ENCODE measurements at regions not wholly inside any gene's neighbourhood (a gene's known extent, or its start where the extent isn't known, plus 50 kb on each side); places are given as distances from the start of the nearest gene placed in this dataset.

DNA sequence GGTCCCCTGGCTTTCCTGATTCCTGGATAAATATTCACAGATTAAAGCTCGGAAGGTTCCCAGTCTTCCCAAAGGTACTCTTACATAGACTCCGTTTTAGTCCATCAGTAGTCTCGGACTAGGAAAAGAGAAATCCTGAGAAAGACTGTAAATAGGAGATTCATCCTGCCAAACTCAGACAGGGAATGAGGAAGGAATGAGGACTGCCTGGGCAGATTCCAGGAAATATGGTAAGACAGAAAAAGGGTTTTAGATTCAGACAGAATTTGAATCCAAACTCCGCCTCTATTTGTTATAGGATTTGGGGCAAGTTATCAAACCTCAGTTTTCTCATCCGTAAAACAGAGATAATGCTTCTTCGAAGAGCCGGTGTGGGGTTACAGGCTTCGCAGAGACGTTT, 77.8 kb upstream of the VGLL4 start:
- H3K36me3 ChIP-seq (ENCODE audit: control insufficient read depth, insufficient read depth, low read length): no peaks in the 10 kb centered on the region
- no peaks in the 10 kb centered on the region for H3K4me1 ChIP-seq (ENCODE audit: control insufficient read depth, insufficient read depth, low read length, poor library complexity, severe bottlenecking)
- H3K27ac ChIP-seq (ENCODE audit: low read depth, low read length, severe bottlenecking): no peak overlapping the region
- H3K4me3 ChIP-seq (ENCODE audit: extremely low read depth, insufficient read depth, low read length, poor library complexity, severe bottlenecking): no peak overlapping the region
- H3K9me3 ChIP-seq (ENCODE audit: control insufficient read depth, low read length): no peaks in the 10 kb centered on the region
- 84 to 92% methylated on average over 7 to 9 of the region's 9 CpGs for WGBS, 2 experiments (ENCODE audit: insufficient coverage in 2 of 2)

DNA sequence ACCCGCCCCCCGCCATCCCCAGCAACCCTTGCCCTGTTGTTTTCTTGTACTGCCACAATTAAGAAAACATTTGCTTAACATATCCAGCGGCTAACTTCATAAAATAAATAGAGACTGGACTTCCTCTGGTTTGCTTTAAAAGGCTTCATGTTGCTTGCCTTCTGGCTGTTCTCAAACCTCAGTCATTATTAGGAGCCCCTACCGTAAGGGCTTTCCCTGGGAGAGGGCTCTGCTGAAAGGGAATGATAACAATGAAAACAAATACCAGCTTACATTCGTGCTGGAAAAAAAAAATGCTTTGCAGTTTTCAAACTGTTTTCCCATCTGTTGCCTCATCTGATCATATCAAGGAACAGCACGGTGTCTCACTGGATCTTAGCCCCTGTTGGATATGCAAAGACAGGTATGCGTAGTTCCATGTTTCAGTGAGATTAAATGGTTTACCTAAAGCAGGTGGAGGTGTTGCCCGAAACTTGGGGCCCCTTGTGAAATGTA, 77.2 kb upstream of the VGLL4 start:
- Histone ChIP-seq H3K27ac (ENCODE audit: low read depth, low read length, severe bottlenecking) (no peak overlapping the region), H3K36me3 (ENCODE audit: control insufficient read depth, insufficient read depth, low read length) (no peaks in the 10 kb centered on the region), H3K4me3 (ENCODE audit: extremely low read depth, insufficient read depth, low read length, poor library complexity, severe bottlenecking) (peak overlapping the region; percentile 73), H3K4me1 (ENCODE audit: control insufficient read depth, insufficient read depth, low read length, poor library complexity, severe bottlenecking) (no peaks in the 10 kb centered on the region), H3K9me3 (ENCODE audit: control insufficient read depth, low read length) (no peaks in the 10 kb centered on the region)
- WGBS, 2 experiments (ENCODE audit: insufficient coverage in 2 of 2): 47 to 71% methylated on average over 2 to 4 of the region's 8 CpGs

DNA sequence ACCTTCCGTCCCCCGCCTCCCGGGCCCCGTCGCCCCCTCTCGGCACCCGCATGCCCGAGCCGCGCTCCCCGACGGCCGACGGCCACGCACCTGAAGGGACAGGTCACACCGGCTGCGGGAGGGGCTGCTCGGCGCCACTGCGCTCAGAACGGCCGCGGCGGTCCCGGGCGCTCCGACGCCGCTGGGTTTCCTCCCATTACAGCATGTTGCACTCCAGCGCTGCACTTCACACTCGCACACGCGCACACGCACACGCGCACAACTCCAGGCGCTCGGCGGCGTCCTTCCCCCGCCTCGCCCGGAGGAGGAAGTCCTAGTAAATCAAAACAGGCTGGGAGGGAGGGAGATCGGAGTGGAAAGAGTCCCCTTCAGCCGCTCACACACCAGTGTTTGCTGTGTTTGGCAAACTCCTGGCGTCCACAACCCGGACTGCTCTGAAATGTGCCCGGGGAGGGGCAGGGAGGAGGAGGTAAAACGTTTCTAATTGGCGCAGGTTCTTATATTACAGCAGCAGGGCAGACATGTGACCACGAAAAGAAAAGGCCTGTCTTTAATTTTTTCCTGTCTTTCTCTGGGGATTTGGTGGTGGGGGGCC, 76.7 kb upstream of the VGLL4 start:
- Histone ChIP-seq H3K27ac (ENCODE audit: low read depth, low read length, severe bottlenecking) (no peak overlapping the region), H3K36me3 (ENCODE audit: control insufficient read depth, insufficient read depth, low read length) (no peaks in the 10 kb centered on the region), H3K4me1 (ENCODE audit: control insufficient read depth, insufficient read depth, low read length, poor library complexity, severe bottlenecking) (no peaks in the 10 kb centered on the region), H3K4me3 (ENCODE audit: extremely low read depth, insufficient read depth, low read length, poor library complexity, severe bottlenecking) (peak overlapping the region; percentile 73), H3K9me3 (ENCODE audit: control insufficient read depth, low read length) (no peaks in the 10 kb centered on the region)
- 1% methylated on average over 16 to 38 of the region's 51 CpGs for WGBS, 2 experiments (ENCODE audit: insufficient coverage in 2 of 2)

DNA sequence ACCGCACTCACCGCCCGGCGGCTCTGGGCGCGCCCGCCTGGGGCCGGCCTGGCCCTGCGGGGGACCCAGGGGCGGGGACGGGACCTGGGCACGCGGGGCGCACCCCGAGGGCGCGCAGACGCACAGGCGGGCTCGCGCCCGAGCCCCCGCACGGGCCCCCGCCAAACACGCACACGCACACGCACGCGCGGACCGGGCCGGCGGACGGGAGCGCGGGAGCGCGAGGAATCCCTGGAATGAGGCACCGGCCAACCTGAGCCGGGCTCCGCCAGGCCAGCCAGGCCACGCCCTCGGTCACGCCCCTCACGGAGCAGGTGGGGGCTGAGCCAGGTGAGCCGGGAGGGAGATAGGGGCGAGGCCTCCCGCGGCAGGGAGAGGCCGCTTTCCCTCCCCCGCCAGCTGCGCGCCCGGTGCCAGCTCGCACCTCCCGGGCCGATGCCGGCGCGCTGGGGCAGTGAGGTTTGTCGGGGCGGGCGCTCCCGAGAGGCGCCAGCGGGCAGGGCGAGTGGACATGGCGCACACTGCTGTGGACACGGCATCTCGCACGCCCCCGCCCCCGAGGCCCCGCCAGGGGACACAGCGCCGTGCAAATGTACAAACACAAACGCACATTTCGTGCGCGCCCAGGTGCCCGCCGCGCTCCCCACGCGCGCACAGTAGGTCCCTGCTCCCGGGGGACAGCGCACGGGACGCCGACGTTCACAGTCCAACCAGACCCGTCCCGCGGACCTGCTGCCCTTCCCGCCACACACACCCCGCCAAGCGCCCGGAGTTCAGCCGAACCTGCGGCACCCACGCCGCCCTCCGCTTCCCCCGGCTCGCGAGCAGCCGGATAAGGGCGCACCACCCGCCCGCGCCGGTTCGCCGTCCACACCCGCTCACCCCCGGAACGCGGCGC, 75.9 kb upstream of the VGLL4 start:
- 0 to 1% methylated on average over 59 to 100 of the region's 121 CpGs for WGBS, 2 experiments (ENCODE audit: insufficient coverage in 2 of 2)
- Histone ChIP-seq H3K4me3 (ENCODE audit: extremely low read depth, insufficient read depth, low read length, poor library complexity, severe bottlenecking) (peak overlapping the region; percentile 73), H3K36me3 (ENCODE audit: control insufficient read depth, insufficient read depth, low read length) (no peaks in the 10 kb centered on the region), H3K27ac (ENCODE audit: low read depth, low read length, severe bottlenecking) (no peak overlapping the region), H3K9me3 (ENCODE audit: control insufficient read depth, low read length) (no peaks in the 10 kb centered on the region), H3K4me1 (ENCODE audit: control insufficient read depth, insufficient read depth, low read length, poor library complexity, severe bottlenecking) (no peaks in the 10 kb centered on the region)

DNA sequence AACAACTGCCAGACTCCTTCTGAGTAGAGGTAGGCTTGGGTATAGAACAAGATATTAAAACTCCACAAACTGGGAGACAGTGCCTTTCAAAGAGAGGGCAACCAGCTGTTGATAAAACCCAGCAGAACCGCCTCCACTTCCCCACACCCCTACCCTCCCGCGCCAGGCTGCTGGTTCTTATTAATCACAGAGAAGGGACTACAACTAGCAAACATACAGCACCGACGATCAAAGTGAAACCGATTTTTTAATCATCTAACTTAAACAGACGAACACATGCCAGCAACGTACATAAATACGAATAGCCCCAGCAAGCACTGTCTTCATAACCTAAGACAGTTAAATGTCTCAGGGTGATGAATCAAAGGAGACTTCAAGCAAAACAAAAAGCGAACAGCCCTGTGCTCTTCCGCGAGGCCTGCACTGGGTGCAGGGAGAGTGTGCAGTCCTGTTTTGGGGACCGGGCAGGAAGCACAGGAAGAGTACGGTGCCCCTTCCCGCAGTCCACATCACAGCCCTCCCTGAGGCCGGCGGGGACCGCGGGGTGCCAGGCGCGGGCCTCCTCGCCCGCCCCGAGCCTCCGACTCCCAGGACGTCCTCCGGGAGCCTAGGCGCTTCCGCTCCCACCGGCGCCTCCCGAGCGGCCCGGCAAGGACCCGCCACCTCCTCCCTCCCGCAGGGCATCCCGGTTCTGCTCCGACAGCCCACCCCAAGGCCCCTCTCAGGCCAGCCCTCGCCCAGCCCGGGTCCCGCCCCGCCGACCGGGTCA, 75.1 kb upstream of the VGLL4 start:
- peak overlapping the region; percentile 64 for H3K27ac ChIP-seq (ENCODE audit: low read depth, low read length, severe bottlenecking)
- H3K4me1 ChIP-seq (ENCODE audit: control insufficient read depth, insufficient read depth, low read length, poor library complexity, severe bottlenecking): no peaks in the 10 kb centered on the region
- H3K36me3 ChIP-seq (ENCODE audit: control insufficient read depth, insufficient read depth, low read length): no peaks in the 10 kb centered on the region
- H3K4me3 ChIP-seq (ENCODE audit: extremely low read depth, insufficient read depth, low read length, poor library complexity, severe bottlenecking): peak overlapping the region; percentile 73
- 0 to 1% methylated on average over 33 to 39 of the region's 44 CpGs for WGBS, 2 experiments (ENCODE audit: insufficient coverage in 2 of 2)
- no peaks in the 10 kb centered on the region for H3K9me3 ChIP-seq (ENCODE audit: control insufficient read depth, low read length)

DNA sequence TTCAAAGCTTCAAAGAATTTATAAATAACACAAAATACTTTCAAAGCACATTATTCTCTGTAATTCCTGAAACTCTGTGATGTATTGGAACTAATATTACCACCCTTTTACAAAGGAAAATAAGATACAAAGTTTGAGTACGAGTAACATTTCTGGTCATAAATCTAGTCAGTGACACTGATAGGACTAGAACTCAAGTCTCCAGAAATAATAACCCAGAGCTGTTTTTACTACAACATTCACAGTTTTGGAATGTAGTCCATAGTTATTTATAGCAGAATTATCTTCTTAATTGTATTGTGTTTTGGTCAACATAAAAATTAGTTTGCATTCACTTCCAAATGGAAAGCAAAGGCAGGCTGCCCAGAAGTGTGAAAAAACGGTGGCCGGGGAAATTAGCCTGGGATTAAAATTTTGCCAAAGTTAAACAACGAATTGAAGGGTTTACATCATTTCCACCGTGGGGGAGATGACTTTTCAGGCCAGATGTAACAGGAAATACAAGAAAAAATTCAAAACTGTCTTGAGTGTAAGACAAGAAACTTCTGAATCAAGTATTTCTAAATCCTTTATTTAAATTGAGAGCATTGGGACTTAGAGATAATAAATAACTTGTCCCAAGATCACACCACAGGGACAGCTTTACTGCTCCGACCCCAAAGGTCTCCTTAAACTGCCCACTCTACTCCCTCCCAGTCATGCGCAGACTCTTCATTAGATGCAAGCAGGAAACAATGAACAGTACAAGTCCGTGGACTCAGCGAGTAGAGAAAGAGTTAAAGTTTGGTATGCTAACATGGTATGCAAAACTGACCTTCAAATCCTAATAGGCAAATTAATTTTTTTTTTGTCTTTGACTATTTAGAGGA, 74.3 kb upstream of the VGLL4 start:
- peak overlapping the region; percentile 73 for H3K4me3 ChIP-seq (ENCODE audit: extremely low read depth, insufficient read depth, low read length, poor library complexity, severe bottlenecking)
- no peaks in the 10 kb centered on the region for H3K9me3 ChIP-seq (ENCODE audit: control insufficient read depth, low read length)
- WGBS, 2 experiments (ENCODE audit: insufficient coverage in 2 of 2): 48 to 53% methylated on average over 6 of the region's 9 CpGs
- H3K36me3 ChIP-seq (ENCODE audit: control insufficient read depth, insufficient read depth, low read length): no peaks in the 10 kb centered on the region
- peak overlapping the region; percentile 64 for H3K27ac ChIP-seq (ENCODE audit: low read depth, low read length, severe bottlenecking)
- H3K4me1 ChIP-seq (ENCODE audit: control insufficient read depth, insufficient read depth, low read length, poor library complexity, severe bottlenecking): no peaks in the 10 kb centered on the region

DNA sequence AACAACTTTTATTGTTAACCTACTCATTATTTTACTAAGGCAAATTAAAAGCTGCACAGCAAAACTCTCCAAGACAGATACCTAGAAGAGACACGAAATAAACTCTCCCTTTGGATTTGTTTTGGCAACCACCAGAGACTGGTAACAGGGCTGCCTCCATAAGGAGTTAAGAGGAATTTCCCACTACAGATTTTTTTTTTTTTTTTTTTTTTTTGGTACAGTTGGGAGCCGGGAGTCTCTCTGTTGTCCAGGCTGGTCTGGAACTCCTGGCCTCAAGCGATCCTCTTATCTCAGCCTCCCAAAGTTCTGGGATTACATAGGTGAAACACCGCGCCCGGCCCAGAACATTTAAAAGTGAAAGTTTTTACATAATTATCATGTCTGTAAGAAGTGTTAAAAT, 73.6 kb upstream of the VGLL4 start:
- Histone ChIP-seq H3K27ac (ENCODE audit: low read depth, low read length, severe bottlenecking) (no peak overlapping the region), H3K4me3 (ENCODE audit: extremely low read depth, insufficient read depth, low read length, poor library complexity, severe bottlenecking) (no peak overlapping the region)
- WGBS, 2 experiments (ENCODE audit: insufficient coverage in 2 of 2): 60% methylated on average over 1 of the region's 6 CpGs; no CpG with 5 or more reads in 1 of the 2 experiments

DNA sequence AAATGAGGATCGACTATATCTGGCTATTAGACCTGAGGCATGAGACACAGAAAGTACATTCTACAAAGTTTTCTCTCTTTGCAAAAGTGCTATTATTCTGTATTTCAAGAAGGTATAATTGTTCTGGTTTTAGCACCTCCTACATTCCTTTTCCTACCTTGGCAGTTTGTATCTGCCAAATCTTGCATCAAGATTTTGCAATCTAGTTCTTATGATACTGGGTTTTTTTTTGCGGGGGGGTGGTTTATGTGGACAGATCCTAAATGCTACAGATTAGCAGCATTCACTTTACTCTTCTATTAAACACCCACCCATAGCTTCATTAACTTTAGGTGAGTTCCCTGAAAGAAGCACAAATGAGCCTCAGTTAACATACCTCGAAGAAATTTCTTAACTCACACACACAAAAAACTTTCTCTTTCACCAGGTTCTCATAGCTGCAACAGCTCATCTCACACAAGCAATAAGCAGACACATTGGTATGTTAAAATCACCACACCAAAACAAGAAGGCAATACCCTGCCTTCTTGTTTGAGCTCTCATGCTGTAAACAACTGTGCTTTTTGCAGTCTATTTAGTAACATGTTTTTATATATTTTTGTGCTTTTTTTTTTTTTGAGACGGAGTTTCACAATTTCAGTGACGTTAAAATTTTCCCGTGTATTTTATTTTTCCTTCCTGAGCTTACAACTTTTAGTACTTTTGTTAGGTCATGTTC, 73.0 kb upstream of the VGLL4 start:
- 50 to 90% methylated on average over 1 of the region's 6 CpGs for WGBS, 2 experiments (ENCODE audit: insufficient coverage in 2 of 2)
- no peaks in the 10 kb centered on the region for H3K4me1 ChIP-seq (ENCODE audit: control insufficient read depth, insufficient read depth, low read length, poor library complexity, severe bottlenecking)
- H3K27ac ChIP-seq (ENCODE audit: low read depth, low read length, severe bottlenecking): no peak overlapping the region
- H3K9me3 ChIP-seq (ENCODE audit: control insufficient read depth, low read length): no peaks in the 10 kb centered on the region
- no peaks in the 10 kb centered on the region for H3K36me3 ChIP-seq (ENCODE audit: control insufficient read depth, insufficient read depth, low read length)
- H3K4me3 ChIP-seq (ENCODE audit: extremely low read depth, insufficient read depth, low read length, poor library complexity, severe bottlenecking): no peak overlapping the region

More for the DNA sequence above, 73.6 kb upstream of the VGLL4 start:
- Histone ChIP-seq H3K4me1 (ENCODE audit: control insufficient read depth, insufficient read depth, low read length, poor library complexity, severe bottlenecking) (no peaks in the 10 kb centered on the region), H3K9me3 (ENCODE audit: control insufficient read depth, low read length) (no peaks in the 10 kb centered on the region), H3K36me3 (ENCODE audit: control insufficient read depth, insufficient read depth, low read length) (no peaks in the 10 kb centered on the region)

DNA sequence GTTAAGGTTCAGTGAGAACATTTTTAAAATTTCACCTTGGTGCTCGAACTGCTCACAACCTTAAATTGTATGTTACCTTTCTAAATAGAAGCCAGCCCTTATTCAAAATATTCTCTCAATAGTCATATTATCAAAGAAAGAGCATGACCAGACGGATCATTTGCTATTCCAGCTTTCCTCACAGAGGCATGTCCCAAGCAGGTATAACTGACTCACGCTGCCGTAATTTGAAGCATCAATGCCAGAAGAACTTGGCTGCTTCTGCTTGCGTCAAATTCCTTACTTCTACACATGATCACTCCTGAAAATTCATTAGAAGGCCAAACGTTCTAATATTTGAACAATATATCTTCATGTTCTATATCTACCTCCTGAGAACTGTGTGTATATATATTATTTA, 69.5 kb upstream of the VGLL4 start:
- Histone ChIP-seq H3K4me1 (ENCODE audit: control insufficient read depth, insufficient read depth, low read length, poor library complexity, severe bottlenecking) (no peaks in the 10 kb centered on the region), H3K9me3 (ENCODE audit: control insufficient read depth, low read length) (peaks cover 9% of the 10 kb centered on the region), H3K27ac (ENCODE audit: low read depth, low read length, severe bottlenecking) (no peak overlapping the region)

More for the DNA sequence above, 69.5 kb upstream of the VGLL4 start:
- Histone ChIP-seq H3K4me3 (ENCODE audit: extremely low read depth, insufficient read depth, low read length, poor library complexity, severe bottlenecking) (no peak overlapping the region), H3K36me3 (ENCODE audit: control insufficient read depth, insufficient read depth, low read length) (no peaks in the 10 kb centered on the region)
- WGBS, 2 experiments (ENCODE audit: insufficient coverage in 2 of 2): 90 to 93% methylated on average over 2 to 4 of the region's 6 CpGs

All from mesodermal cell (in vitro differentiated cells).